ENCODE measurements at regions not wholly inside any gene's neighbourhood (a gene's known extent, or its start where the extent isn't known, plus 50 kb on each side); places are given as distances from the start of the nearest gene placed in this dataset.
"Not testable (repeated sequence)": the region's sequence is repeated elsewhere in the genome, so short reads cannot be mapped to it uniquely, and the experiment has no call there.

GRCh38 chr2:16227811-16228462 lies 287.6 kb downstream of the MYCN start:
- DNase-seq = no peak

GRCh38 chr2:16226943-16227664 lies 286.8 kb downstream of the MYCN start:
- no peak for DNase-seq

GRCh38 chr2:16226381-16226780 lies 286.0 kb downstream of the MYCN start:
- DNase-seq = no peak

- DNase-seq = no peak
These were observed 285.2 kb downstream of the MYCN start for GRCh38 chr2:16225545-16225944.

- DNase-seq = no peak
These were observed 284.7 kb downstream of the MYCN start for GRCh38 chr2:16225071-16225470.

- no peak for DNase-seq
These were observed 284.1 kb downstream of the MYCN start for GRCh38 chr2:16224298-16225045.

- no peak for DNase-seq
These were observed 283.5 kb downstream of the MYCN start for GRCh38 chr2:16223841-16224177.

- no peak for DNase-seq
These were observed 283.0 kb downstream of the MYCN start for GRCh38 chr2:16223161-16223840.

- no peak for DNase-seq
These were observed 282.0 kb downstream of the MYCN start for GRCh38 chr2:16222326-16222725.

- no peak for DNase-seq
These were observed 281.2 kb downstream of the MYCN start for GRCh38 chr2:16221461-16222010.

- no peak for DNase-seq
These were observed 279.1 kb downstream of the MYCN start for GRCh38 chr2:16219292-16219975.

- DNase-seq = no peak
These were observed 278.3 kb downstream of the MYCN start for GRCh38 chr2:16218625-16219024.

GRCh38 chr2:16218161-16218560 lies 277.8 kb downstream of the MYCN start:
- DNase-seq = no peak

- not testable (repeated sequence) for DNase-seq
These were observed 277.4 kb downstream of the MYCN start for GRCh38 chr2:16217741-16218140.

GRCh38 chr2:16217291-16217690 lies 276.9 kb downstream of the MYCN start:
- DNase-seq = no peak

- DNase-seq = no peak
These were observed 276.2 kb downstream of the MYCN start for GRCh38 chr2:16216558-16216945.

- no peak for DNase-seq
These were observed 275.7 kb downstream of the MYCN start for GRCh38 chr2:16215902-16216557.

- DNase-seq = no peak
These were observed 274.5 kb downstream of the MYCN start for GRCh38 chr2:16214861-16215260.

- no peak for DNase-seq
These were observed 274.0 kb downstream of the MYCN start for GRCh38 chr2:16214391-16214790.

- no peak for DNase-seq
These were observed 272.0 kb downstream of the MYCN start for GRCh38 chr2:16212321-16212720.

- DNase-seq = no peak
These were observed 271.0 kb downstream of the MYCN start for GRCh38 chr2:16211341-16211740.

- no peak for DNase-seq
These were observed 270.5 kb downstream of the MYCN start for GRCh38 chr2:16210841-16211240.

Data from GF-D8 (cell line).